Activated naive CD4-positive, alpha-beta T cell (primary cell): ENCODE measurements at regions not wholly inside any gene's neighbourhood (a gene's known extent, or its start where the extent isn't known, plus 50 kb on each side); places are given as distances from the start of the nearest gene placed in this dataset.
"Not testable (repeated sequence)": the region's sequence is repeated elsewhere in the genome, so short reads cannot be mapped to it uniquely, and the experiment has no call there.

Experiments
- DNase-seq, 4 experiments: peaks; one replicate each; lab custom pipeline; 2025; lab: John Stamatoyannopoulos, UW

DNA sequence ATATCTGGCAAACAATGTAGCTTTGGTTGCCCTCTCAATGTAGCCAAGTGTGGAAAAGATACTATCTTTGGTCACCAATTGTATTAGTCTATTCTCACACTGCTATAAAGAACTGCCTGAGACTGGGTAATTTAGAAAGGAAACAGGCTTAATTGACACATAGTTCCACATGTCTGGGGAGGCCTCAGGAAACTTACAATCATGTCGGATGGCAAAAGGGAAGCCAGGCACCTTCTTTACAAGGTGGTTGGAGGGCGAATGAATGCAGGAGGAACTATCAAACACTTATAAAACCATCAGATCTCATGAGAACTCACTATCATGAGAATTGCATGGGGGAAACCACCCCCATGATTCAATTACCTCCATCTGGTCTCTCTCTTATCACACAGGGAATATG, 133.1 kb upstream of the TBCA start:
- no peak for DNase-seq

DNA sequence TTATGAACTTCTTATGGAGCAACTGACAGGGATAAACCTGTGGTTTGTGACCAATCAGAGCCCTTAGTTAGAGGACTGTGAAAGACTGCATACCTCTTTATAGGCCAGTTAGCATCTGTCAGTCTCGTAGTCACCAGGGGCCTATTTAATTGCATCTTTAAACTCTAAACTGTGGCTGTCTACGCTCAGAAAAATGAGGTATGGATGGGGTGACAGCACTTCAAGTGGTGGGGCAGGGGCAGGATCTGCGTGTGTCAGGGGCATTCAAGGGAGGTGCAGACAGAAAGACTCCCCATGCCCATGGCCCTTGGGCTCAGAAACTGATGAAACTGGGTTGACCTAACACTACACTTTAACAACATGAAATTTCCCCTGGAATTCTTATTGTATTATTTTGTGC, 132.6 kb upstream of the TBCA start:
- DNase-seq, result no peak

DNA sequence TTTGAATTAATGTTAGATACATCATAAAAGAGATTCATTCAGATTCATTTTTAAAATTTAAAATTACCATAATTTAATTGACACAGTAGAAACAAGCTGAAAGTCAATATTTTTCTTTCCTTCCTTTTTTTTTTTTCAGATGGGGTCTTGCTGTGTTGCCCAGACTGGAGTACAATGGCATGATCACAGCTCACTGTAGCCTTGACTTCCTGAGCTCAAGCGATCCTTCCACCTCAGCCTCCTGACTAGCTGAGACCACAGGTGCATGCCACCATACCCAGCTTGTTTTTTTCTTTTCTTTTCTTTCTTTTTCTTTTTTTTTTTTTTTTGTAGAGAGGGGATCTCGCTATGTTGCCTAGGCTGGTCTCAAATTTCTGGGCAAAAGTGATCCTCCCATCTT, 131.6 kb upstream of the TBCA start:
- DNase-seq, result no peak

DNA sequence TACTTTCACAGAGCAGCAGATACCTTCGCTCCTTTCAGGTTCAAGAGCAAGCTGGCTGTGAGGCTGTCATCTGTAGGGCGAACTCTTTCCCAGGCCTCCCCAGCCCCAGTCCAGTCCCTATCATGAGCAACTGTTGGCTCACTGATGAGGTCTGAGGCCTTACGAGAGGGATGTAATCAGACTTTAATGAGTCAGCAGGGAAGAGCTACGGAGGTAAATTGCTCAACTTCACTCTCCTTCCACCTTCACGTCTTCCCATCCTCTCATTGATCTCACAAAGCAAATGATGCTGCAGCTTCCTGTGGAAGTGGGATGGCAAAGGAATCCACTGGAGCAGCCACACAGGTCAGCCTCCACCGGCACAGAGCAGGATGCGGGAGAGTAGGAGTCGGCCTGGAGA, 130.7 kb upstream of the TBCA start:
- DNase-seq, result no peak

DNA sequence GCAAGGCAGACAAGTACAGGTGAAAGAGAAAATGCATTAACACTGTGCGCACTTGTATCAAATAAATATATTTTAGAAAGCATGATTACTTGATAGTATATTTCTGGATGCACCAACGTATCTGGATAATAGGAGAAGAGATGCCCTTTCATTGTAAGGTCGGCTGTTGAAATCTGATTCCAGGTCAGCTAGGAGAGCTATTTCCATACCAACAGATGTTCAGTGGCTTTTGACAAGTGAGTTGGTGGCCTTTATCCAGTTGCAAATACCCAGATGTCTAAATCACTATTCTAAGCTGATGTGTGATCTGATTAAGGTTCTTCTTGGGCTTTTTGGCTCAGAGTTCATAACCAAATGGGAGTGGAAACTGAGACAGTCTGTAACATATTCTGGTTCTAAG, 128.2 kb upstream of the TBCA start:
- no peak for DNase-seq

DNA sequence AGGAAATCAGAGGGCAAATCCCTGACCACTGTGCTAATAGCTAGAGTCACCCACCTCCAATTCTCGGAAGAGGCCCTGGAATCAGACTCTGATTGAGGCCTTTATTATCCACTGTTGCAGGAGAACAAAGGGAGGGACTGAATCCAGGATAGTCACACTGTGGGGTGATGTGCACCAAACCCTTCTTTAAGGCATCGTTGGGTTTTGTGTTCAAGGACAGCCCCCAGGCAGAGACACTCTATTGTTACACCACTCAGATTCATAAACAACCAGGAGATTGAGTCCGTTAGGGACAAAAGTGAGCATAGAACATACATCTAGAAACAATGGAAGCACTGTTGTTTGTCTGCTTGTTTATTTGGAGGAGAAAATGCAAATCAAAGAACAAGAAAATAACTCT, 124.6 kb upstream of the TBCA start:
- no peak for DNase-seq

DNA sequence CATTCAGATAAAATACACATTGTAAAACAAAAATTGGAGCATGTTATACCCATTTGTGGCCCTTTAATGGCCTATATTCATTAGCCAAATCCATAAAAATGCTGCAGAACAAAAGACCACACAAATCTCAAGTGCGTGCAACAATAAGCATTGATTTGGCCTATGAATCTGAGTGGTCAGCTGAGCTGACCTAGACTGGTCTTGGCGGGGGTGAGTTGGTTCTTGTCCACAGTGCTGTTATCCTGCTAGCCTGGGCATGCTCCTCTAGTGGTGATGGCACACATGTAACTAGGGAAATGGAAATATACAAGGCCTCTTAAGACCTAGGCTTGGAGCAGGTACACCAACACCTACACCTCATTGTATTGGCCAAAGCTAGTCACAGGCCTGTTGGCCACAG, 122.2 kb upstream of the TBCA start:
- DNase-seq, result no peak

DNA sequence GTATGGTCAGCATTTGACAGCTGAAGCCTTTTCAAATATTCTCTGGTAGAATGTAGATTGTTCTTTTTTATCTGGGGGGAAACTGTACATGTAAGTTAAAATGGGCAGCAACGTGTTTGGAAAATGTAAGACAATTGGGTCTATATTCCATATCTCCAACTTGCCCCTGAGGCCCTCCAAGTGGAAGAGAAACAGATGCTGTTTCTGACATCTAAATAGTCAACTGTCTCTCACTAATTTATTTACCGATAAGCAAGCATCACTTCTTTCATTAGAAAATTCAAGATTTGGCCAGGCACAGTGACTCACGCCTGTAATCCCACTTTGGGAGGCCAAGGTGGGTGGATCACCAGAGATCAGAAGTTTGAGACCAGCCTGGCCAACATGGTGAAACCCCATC, 120.2 kb upstream of the TBCA start:
- no peak for DNase-seq

DNA sequence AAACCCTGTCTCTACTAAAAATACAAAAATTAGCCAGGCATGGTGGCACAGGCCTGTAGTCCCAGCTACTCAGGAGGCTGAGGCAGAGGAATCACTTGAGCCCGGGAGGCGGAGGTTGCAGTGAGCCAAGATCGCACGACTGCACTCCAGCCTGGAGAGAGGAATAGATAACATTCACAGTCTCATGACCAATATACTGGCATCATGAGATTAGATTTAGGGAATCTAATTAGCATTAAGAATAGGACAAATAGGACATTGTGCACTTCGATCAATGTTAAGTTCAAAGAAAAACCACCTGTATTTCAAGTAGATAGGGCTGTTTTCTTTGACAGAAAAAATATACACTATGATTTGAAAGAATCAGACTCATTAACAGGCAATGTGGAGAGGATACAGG, 118.0 kb upstream of the TBCA start:
- not testable (repeated sequence) for DNase-seq

DNA sequence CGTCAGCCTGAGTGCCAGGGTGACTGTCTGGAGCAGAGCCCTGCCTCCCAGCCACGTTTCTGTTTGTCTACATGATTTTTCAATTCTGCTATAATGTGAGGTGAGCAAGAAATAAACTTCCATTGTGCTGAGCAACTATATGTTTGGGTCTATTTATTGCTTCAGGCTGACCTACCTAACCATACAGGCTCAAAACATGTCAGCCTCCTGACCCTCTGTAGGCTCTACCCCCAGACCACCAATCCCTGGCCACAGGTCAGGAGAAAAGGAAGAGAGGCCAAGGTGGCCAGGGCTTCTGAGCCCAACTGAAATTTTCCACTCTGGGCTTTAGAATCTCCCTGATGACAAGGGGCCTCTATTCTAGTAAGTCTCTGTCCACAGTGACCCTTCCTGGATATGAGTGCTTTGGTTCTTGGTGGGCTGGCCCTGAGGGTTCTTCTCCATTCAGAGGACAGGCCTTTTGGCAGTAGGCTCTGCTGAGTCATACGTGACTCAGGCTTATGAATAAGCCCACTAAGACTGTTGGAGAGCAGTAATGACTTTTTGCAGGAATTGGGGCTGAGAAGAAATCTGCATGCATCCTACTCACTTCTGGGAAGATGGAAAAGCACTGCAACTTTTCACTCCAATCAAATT, 117.2 kb upstream of the TBCA start:
- DNase-seq, result no peak

DNA sequence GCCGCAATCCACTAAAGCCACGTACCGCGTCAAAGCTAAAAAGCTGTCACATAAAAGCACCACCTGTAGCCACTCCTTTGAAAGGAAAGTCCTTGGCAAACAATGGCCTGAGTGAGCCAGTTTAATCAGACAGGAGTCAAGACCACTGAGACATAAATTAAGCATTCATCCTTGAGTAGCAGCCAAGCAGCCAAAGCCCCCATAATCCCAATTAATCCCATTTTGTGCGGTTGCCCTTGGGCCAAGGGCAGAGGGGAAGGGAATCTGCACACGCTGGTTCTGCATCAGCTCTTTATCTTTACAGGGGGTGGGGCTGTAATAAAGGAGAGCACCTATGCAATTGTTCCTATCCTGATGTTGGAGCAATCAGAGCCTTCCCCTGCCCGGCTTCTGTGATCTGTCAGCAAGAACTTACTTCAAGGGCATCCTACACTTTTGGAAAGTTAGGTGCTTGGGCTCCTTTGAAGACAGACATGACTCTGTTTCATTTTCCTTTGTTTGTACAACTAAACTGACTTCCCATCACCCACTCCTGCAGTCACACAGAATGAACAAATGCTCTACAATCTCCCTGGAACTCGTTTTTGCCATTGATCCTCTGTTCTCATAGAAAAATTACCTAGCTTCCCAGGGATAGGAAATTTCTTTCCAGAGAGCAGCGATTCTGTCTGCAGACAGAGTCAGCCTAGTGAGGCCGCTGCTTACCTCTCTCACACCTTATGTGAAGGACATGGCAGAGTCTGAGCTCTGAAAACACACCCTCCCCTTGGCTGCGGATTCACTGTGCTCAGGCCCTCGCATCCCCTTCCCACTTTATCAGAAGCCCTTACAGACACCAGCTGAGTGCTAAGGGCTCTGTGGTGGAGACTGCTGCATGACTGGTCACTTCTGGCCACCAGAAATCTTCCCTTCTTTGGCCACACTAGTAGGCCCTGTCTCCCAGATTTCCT, 116.2 kb upstream of the TBCA start:
- DNase-seq, result no peak

DNA sequence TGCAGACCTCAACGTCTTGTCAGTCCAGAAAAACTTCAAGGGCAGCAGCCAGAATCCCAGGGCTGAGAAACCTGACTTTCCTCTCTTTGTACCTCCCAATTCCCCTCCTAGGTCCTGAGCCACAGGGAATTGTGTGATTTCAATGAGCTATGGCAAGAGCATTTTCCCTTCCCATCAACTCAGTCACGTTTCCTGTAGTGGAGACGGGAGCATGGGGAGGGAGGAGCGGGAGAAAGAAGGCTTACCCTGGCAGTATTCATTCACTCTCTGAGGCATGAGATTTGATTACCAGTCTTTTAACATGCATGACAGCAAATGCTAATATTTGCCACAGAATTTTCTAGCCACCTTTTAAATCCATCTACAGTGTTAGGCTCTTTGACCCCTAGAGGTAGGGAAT, 109.4 kb upstream of the TBCA start:
- DNase-seq, result no peak

DNA sequence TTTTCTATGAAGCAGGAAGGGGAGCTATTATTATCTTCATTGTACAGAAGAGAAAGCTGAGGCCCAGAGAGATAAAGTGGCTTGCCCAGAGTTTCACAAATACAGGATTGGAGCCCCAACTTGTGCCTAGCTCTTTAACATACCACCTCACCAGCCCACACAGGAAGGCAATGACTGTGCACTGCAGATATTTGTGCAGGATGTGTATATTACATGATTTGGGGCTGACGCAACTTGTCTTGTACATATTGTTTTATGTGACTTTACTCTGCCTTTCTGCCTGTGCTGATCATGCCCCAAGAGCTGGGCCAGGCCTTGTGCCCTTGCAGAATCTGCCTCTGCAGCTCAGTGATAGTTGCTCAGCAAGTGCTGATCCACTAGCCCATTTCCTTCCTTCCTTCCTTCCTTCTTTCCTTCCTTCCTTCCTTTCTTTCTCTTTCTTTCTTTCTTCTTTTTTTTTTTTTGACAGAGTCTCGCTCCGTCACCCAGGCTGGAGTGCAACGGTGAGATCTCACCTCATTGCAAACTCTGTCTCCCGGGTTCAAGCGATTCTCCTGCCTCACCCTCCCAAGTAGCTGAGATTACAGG, 106.6 kb upstream of the TBCA start:
- no peak for DNase-seq

DNA sequence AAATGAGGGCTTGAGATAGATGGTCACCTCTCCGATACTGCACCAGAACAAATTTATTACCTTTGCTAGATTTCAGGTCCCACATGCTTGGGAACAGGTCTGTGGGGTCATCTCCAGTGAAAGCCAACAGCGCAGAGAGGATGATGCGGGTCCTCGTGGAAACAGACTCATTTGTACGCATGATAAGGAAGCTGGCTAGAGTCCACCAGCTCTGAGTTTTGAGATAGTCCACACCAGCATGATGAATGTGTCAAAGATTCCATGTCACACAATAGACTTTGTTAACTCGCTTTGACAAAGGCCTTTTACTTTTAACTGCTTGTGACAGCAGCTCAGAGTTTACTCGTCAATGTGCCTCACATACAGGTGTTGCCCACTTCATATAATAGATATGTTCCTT, 105.4 kb upstream of the TBCA start:
- no peak for DNase-seq

DNA sequence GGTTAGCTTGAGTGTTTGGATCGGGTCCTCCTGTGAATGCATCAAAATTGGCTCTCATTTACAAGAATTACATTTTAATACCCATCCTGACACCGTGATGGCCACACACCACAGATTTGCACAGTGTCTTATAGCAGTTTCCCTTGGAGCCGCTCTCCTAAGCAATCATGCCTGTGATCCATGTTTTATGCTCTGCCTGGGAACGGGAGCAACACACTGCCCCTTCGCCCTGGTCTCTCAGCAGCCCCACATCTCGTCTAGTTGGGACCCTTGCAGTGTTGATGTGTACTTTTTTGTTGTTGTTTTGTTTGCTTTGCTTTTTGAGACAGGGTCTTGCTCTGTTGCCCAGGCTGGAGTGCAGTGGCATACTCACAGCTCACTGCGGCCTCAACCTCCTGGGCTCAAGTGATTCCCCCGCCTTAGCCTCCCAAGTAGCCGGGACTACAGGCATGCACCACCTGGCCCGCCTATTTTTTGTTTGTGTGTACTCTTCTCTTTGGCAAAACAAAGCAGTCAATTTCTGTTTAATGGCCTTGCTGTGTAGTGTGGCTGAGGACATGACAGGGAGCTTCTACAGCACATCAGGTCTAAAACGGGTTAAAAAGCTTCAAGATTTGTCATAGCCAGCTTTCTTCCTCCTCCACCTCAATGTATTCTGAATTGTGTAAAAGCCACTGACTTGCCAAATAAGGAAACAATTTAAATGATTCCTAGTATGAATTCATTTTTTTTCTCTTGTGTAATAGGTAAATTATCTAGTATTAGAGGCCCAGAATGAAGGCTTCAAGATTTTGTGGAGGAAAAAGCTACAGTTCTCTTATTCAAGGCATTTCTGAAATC, 101.6 kb upstream of the TBCA start:
- DNase-seq, result no peak

DNA sequence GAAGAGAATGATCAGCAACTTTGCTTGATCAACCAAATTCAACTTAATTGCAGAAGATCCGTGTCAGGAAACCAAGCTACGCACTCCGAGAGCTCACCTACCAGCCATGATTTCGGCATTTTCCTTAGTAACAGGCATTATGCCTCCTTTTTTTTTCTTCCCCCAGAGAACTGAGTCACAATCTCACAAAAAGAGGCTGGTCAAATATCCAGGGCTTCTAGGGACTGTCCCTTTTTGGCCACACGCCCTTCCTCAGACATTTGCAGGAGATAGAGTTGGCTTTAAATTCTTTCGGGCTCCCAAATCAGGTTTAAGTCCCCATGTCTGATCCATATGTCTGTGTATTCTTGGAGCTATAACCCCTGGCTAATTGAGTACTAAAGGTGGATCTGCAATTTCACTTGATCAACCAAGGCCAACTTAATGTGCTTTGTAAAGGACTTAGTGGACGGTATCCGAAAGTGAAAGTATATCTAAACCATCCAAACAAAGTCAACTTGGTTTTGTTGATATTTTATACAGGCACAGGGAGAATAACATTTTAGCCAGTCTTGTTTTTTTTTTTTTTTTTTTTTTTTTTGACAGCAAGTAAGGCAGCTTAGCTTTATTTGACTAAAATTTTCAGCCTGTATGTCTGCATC, 100.8 kb upstream of the TBCA start:
- DNase-seq, result no peak

DNA sequence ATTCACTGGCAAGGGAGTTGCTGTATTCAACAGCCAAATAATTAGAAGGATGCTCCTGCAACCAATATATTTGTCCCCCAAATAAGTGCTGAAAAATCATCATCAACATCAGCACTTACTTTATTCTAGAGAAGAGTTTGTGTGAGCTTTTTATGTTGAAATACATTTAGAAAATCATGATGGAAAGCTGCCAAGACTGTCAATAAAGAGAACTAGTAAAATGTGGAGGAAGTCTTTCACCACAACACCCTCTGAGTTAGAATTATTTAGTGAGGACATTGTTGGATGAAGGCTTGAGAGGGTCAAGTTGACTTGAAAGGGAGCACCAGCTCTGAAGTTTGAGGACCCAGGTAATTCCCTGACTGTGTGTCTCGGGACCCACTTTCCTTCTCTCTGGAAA, 100.2 kb upstream of the TBCA start:
- DNase-seq, result no peak

DNA sequence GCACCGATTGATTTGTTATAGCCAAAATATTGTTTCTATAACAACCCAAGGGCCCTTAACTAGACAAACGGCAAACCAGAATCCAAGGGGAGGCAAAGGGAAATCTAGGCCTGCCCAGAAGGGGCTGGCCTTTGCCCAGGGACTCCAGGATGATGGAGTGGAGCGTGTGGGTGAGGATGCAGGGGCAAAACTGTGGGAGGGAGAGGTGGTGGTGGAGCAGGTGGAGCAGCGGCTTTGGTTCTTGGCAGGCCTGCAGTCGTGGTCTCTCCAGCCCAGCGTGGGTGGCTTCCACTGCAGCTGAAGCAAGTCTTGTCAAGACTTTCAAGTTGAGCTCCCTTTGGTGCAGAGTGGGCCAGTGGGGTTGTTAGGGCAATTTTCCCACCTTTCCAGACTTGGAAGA, 98.6 kb upstream of the TBCA start:
- no peak for DNase-seq

DNA sequence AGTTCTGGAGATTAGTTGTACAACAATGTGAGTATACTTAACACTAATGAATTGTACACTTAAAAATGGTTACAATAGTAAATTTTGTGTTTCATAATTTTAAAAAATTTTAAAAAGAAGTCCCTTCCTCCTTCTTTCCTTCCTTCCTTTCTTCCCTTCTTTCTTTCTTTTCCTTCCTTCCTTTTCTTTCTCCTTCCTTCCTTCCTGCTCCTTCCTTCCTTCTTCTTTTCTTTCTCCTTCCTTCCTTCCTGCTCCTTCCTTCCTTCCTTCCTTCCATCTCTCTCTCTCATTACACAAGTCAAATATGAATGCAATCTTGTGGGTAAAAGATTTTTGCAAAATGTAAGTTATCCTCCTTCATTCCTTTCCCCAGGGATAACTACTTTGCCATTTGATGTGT, 97.1 kb upstream of the TBCA start:
- no peak for DNase-seq

DNA sequence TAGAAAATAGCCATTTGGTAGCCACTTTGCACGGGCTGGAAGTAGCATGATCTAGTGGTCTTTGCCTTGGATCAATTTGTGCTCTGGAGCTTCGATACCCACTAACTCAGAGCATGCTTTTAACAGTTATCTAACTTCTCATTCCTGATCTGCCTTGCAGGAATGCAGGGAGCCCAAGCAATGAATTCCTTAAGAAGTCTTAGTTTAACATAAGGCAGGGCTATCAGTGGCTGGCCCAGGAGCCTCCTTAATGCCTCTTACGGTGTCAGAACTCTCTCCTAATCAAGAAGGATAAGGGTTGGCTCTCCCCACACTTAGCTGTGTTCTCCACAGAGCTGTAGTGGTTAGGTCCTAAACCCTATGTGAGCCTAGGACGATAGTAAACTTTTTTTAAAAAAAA, 95.8 kb upstream of the TBCA start:
- no peak for DNase-seq

DNA sequence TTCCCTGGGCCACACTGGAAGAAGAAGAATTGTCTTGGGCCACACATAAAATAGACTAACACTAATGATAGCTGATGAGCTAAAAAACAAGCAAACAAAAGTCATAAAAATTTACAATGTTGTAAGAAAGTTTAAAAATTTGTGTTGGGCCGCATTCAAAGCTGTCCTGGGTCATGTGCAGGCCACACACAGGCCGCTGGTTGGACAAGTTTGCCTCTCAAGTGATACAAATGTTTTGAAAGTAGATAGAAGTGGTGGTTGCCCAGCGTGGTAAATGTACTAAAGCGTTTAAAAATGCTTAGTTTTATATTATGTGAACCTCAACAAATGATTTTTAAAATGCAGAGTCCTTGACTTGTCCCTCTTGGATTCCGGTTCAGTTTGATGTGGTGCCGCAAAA, 94.9 kb upstream of the TBCA start:
- no peak for DNase-seq
